LoVo (cell line): ENCODE measurements at regions not wholly inside any gene's neighbourhood (a gene's known extent, or its start where the extent isn't known, plus 50 kb on each side); places are given as distances from the start of the nearest gene placed in this dataset.

Experiments
- DNase-seq: peaks from one replicate; pipeline ENCODE4 v3.0.0-alpha.2; 2016; ENCODE audit warnings: low spot score

- no peak for DNase-seq
Observed at GRCh38 chr2:10964052-10964790, 52.5 kb downstream of the KCNF1 start.

GRCh38 chr2:10965241-10965843 is 53.6 kb downstream of the KCNF1 start:
- DNase-seq: no peak

GRCh38 chr2:10966056-10966455 is 54.3 kb downstream of the KCNF1 start:
- no peak for DNase-seq

DNA sequence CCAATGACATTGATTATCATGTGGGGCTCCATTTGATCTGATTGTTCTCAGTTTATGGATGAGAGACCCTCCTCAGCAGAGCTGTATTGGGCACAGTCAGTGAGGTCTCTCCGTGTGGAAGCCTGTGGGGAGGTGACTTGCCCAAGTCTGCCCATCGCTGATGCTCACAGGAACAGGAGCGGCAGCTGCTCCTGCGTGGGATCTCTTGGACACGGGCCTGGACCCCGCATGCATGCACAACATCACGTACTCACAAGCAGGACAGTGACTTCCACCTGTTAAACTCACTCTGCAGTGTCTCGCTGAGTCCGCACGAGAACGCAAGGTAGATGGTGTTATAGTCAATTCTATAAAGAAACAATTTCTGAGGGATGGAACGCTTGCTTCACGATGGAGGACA is 55.0 kb downstream of the KCNF1 start:
- DNase-seq: no peak

DNA sequence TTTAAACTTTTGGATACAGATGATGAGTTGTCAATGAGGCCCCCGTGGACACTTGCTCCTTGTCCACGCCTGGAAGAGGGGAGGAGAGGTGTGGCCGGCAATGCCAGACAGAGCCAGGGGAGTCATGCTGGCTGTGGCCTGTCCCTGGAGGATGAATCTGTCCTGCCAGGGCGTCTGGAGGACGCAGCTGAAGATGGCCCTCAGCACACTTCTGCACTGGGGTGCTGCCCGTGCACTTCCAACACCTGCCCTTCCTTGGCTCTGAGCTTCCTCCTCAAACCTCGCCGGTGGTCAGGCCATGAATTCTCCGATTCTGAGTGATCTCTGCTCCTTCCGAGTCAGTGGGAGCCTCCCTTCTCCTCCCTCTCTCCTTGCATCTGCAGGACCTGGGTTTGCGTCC is 56.4 kb downstream of the KCNF1 start:
- no peak for DNase-seq

- no peak for DNase-seq
Observed at GRCh38 chr2:10970666-10971065, 58.9 kb downstream of the KCNF1 start.

- no peak for DNase-seq
Observed at GRCh38 chr2:10971161-10971887, 59.6 kb downstream of the KCNF1 start.

DNA sequence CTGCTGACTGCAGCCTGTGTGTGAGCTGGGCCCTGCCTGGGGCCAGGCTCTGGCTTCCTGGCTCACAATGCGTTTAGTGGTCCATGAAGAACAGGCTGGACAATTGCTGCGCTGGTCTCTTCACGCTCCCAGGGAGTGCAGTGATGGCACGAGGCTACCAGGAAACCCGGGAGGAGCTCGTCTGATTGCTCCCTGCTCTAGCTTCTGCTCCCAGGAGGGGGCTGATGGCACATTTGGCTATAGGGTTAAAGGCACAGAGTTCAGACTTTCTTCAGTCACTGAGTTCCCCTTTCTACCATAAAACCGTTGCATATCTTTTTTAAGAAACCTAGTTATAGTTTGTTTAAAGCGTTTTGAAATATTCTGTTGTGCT is 60.1 kb downstream of the KCNF1 start:
- DNase-seq: no peak

DNA sequence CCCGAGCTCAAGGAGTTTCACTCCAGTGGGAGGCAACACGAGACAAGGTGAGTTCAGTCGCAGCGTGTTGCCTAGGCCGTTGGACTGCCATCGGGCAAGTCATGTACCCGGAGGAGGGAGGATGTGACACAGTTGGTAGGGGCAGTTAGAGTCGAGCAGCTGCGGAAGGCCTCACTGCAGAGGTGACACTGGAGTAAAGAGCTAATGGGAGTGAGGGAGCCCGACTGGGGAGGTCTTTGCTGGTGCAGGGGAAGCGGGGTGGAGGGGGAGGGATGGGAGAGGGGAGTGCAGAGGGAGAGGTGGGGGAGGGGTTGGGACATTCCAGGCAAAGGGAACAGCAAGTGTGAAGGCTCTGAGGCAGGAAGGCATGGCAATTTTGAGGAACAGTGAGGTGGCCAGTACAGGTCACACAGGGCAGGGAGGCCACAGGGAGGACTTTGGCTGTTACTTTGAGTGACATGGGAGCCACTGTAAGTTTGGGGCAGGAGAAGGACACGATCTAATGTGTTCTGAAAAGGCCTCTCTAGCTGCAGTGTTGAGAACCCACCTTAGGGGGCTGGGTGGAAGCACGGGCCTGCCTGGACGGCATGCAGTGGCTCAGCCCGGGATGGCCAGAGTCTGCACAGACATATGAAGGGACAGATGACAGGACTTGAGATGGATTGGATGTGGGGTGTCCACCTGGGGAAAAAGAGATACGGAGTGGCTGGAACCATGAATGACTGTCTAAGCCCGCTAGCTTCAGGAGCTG is 61.1 kb downstream of the KCNF1 start:
- DNase-seq: no peak

DNA sequence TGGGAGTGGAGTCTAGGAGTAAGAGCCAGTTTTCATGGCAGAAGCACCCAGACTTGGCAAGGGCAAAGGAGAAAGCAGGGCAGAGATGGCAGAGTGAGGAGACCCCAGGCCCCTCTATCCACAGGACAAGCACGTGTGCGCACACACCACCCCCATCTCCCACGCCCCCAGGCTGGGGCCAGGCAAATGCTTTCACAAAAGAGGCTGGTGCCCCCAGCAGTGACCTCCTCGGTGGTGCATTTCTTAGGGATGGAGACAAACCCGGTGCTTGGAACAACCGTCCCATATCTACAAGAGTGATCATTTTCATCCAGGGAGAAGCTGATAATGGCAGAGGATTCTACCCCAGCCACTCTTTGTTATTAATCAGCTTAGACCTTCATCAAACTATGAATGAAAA is 62.0 kb downstream of the KCNF1 start:
- no peak for DNase-seq

GRCh38 chr2:10977003-10977402 is 65.3 kb downstream of the KCNF1 start:
- DNase-seq: no peak

DNA sequence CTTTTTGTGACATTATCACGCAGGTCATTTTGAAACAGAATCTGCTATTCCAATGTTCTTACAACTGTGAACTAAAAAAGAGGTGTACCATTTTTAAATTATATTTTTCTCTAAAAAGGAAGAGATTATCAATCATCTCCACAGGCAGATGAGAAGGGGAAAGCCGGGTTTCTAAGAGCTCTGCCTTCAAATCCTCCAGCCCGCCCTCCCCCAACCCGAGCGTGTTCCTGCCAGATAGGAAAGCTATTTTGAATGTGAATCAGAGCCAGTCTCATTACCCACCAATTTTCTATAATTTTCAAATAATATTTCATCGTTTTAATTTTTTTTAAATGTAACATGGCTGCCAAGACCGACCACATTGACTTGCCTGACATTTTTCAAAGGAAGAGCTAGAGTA is 65.9 kb downstream of the KCNF1 start:
- DNase-seq: no peak

- no peak for DNase-seq
Observed at GRCh38 chr2:10978090-10978670, 66.4 kb downstream of the KCNF1 start.

- no peak for DNase-seq
Observed at GRCh38 chr2:10980071-10980470, 68.3 kb downstream of the KCNF1 start.

- DNase-seq: no peak
Observed at GRCh38 chr2:10980886-10981425, 69.2 kb downstream of the KCNF1 start.

GRCh38 chr2:10981451-10981850 is 69.7 kb downstream of the KCNF1 start:
- no peak for DNase-seq

DNA sequence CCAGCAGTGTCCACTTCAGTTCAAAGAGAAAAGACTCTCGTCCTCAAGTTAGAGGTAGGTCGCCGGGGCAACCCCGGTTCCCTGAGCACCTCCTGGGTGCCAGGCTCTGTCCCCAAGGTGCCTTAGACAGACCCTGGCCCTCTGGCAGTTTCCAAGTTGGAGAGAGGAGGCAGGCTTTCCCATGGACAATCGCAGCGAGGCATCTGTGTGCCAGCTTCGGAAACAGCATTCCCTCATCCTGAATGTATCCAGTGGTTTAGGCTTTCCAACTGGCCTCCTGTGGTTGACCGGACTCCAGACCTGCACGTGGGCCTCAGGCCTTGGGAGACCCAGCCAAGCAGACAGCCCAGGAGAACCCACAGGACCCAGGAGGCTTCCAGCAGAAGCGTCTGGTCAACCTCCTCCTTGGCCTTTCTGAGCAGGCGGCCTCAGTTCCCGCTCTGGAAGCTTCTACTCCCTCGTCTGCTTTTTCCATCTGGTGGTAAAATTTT is 70.3 kb downstream of the KCNF1 start:
- no peak for DNase-seq

DNA sequence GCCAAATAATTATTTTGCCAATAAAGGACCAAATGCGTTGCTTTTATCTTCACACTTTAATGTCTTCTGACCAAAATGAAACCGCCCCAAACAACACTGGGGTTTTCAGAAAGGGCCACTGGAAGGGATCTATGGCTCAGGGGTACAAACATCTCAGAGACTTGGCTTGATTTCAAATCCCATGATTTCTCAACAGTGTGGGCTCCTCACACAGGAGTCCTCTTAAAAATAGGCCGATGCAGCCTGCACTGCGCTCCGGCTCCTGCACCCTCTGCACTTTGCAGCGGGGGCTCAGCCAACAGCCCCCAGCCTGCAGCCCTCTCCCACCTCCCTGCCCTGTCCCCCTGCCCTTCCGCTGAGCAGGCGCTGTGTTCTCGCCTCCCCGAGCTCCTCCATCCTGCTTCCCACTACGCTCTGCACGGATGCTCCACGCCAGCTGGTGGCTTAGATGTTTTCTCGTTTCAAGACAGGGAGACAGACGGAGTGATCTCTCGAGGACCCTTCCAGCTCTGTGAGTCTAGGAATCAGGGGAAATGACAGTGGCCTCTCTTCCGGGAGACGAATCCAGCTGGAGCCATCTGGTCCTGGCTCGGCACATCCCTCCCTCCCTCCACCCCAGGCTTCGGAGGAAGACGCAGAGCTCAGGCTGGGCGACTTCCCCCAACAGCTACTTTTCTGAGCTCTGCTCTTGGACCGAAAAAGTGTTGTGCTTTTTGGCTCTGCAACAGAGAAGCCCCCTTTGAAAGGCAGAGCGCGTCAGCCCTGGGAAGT is 71.4 kb downstream of the KCNF1 start:
- DNase-seq: no peak

DNA sequence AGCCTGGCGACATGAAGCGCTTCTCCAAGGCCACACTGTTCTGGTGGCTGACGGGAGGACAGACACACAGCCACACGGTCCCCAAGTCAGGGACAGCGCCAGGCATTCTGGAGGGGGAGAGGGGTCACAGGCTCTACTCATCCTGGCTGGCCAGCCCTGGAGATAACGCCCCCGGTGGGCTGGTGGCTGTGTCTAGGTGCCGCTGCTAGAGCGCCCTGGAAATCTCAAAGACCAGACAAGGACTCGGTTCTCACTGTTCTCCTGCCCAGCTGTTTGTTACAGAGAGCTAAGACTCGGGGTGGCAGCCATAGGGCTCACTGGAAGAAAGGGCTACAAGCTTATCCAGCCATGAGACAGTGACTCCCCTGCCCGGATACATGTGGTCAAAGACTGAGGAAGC is 72.0 kb downstream of the KCNF1 start:
- DNase-seq: no peak

GRCh38 chr2:10984418-10985135 is 72.8 kb downstream of the KCNF1 start:
- DNase-seq: no peak
